GM19238 (cell line): ENCODE measurements at regions not wholly inside any gene's neighbourhood (a gene's known extent, or its start where the extent isn't known, plus 50 kb on each side); places are given as distances from the start of the nearest gene placed in this dataset.
"Not testable (repeated sequence)": the region's sequence is repeated elsewhere in the genome, so short reads cannot be mapped to it uniquely, and the experiment has no call there.

ENCODE experiments used
- DNase-seq: peaks from one replicate; pipeline ENCODE4 v3.0.0; 2011; ENCODE audit warnings: low spot score; ENCODE audit not compliant: insufficient read length

DNA sequence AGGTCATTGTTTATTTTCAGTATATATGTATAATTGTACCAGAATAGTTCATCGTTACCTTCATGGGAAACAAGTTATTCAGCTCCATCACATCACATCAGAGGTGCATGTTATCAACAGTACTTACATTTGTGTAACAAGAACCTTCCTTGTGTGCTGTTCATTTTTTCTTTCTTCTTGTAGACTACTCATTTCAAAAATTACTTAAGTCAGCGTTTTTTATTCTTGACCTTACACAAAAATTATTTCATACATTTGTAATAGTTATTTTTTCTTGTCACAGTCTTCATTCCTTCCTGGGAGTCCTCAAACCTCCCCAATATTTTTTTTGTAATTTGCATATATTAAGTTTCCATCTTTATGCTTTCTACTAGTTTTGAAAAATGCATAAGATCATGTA is 725.7 kb upstream of the ADGRB3 start:
- DNase-seq, result no peak

DNA sequence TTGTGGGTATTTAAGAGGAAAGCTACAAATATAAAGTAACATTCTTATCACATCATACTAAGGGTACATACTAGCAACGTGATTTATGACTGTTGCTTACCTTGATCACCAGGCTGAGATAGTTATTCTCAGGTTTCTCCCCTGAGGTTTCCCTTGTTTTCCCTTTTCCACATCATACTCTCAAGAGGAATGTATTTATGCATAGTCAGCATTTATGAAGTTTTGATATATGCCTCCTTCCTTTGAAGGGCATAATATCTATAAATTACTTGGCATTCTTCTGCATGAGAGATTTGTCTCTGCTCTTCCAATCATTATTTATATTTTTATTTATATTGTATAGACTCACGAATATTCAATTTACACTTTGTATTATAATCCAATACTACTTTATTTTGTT is 726.7 kb upstream of the ADGRB3 start:
- no peak for DNase-seq

DNA sequence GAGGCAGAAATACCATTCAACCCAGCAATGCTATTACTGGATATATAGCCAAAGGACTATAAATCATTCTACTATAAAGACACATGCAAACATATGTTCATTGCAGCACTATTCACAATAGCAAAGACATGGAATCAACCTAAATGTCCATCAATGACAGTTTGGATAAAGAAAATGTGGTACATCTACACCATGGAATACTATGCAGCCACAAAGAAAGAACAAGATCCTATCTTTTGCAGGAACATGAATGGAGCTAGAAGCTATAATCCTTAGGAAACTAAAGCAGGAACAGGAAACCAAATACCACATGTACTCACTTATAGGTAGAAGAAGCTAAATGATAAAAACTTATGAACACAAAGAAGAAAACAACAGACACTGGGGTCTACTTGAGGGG is 730.3 kb upstream of the ADGRB3 start:
- not testable (repeated sequence) for DNase-seq

DNA sequence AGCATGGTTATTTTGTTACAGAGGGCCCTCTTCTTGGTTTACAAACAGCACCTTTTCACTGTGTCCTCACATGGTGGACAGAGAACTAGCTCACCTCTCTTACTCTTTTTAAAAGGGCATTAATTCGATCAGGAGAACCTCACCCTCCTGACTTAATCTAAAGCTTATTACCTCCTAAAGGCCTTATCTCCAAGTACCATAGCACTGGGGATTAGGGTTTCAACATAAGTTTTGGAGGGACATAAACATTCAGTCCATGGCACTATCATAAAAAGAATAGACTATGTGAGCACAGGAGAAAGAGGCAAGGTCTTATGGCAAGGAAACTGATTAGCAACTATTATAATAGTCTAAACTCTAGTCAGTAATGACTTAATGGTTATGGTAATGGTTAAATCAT is 736.2 kb upstream of the ADGRB3 start:
- DNase-seq, result no peak

DNA sequence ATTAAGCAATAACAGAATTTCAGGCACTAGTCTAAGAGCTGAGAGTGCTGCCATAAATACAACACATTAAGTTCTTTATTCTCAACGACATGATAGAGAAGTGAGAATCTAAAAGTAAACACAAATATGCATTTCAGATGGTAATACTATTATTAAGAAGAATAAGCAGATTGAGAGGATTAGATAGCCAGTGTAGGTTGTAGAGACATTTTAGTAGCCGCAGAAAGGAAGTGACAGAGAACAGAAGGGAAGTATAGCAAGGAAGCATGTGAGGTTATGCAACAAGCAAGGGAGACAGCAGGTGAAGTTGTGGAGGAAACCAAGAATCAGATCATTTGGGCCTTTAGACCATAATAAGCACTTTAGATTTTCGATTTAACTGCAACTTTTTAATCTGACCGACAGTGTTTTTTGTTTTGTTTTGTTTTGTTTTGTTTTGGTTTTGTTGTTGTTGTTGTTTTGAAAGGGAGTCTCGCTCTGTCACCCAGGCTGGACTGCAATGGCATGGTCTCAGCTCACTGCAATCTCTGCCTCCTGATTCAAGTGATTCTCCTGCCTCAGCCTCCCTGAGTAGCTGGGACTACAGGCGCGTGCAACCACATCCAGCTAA is 737.0 kb upstream of the ADGRB3 start:
- no peak for DNase-seq

DNA sequence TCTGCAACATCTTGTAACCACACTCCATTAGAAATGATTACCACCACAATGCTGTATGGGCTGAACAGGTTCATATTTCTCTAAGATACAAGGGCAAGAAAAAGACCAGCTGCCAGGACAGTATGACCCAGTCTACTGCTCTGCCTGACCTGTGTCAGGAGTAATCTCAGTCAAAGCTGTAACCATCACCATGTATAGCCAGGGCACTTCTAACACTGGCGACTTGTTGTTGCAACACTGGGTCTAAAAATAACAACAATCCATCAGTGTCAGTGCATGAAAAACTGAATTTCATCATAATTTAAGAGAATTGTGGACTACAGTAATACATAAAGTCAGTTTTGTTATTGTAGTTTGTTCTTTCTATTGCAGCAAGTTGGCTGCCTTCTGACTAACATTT is 738.6 kb upstream of the ADGRB3 start:
- DNase-seq, result no peak

DNA sequence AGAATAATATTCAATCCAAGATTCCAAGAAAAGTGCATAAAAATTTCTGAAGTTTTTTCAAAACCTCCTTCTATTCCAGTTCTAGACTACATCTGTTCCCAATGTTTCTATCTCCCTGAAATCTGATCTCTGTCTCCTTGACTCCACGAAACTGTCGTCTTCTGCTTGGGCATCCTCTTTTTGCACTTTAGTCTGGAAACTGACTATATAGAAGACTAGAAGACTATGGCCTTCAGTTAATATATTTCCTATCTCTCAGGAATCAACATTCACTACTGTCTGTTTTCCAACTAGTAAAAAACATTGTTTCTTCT is 745.4 kb upstream of the ADGRB3 start:
- DNase-seq, result no peak

DNA sequence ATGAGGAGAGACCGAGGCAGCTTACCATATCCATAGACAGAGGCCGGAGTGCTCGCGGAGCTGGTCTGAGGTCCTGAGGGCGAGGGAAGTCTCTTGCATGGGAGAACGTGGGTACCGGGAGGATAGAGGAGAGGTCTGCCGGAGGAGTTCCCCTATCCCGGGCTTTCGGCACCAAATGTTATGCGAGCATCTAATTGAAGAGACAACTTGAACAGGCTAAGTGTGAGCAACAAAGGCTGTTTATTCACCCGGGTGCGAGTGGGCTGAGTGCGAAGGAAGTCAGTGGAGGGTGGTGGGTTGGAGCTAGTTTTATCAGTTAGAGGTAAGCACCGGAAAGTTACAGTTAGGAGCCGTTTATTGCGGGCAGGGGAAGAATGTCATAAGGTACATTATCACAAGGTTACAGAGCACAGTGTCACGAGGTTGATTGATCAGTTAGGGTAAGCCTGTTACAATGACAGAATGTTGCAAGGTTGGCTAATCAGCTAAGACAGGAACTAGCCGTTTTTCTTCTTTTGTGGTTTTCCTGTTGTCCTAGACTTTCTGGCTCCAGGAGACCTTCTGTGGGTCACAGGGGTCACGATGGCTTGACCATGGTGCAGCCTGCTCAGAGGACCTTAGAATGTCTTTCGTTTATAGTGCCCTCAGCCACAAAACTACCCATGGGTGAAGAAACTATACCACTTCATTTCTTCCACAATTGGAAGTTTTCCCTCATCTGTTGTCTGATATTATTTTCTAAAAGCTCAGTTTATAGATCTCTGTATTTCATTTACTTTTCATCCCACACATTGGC is 746.0 kb upstream of the ADGRB3 start:
- DNase-seq, result no peak

DNA sequence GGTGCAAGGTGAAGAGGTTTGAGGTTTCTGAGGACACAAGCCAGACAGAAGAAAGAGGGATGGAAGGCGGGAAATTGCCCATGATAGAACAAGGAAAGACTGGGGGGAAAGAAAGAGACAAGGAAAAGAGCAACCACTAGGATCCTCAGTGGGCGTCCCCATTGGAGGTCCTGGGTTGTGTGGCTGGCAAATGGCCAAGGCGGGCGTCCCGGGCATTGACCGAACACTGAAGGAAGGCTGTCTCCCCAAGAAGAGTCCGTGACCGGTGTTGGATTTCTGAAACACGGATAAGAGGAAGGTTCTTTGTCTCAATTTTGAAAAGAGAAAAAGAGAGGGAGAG is 746.6 kb upstream of the ADGRB3 start:
- DNase-seq, result no peak

DNA sequence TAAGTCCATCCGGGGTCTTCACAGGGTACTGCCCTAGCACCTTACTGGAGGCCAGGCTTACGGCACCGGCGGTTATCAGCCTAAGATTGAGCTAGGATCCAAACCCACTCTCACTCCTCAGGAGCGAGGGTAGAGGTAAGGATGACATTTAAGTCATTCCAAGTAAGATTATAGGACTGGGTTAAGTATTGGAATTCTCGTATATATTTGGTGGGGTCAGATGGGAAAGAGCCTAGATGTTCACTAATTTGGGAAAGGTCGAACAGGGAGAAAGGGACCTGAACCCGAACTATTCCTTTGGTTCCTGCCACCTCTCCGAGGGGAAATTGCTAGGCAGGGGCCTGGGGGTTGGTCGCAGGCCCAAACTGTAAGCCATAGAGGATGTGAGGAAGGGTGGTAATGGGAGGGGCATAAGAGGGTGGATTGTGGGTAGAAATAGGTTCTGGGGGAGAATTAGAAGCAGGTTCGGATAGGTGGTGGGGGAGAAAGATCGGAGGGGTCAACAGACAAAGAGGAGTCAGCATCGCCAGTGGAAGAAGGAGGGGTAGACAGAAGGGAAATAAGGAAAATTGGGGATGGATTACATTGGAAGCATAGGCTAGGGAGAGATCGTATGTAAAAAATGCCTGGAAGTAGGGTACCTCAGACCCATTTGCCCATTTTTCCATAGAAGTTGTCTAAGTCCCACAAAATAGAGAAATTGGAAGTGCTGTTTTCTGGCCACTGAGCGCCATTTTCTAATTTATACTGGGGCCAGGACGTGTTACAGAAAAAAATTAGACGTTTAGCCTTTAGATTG is 747.1 kb upstream of the ADGRB3 start:
- no peak for DNase-seq

DNA sequence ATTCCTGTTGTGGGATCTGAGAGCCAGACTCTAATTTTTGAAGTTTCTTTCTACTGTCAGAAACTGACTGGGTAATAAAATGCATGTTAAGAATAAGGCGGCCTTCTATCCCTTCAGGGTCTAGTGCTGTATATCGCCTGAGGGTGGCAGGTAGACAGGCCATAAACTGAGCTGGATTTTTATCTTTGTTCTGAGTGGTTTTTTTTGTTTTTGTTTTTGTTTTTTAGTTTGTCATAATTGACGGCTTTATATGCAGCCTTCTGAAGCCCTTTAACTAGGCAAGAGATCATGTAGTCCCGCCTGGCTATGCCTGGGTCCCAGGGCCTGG is 747.7 kb upstream of the ADGRB3 start:
- no peak for DNase-seq

DNA sequence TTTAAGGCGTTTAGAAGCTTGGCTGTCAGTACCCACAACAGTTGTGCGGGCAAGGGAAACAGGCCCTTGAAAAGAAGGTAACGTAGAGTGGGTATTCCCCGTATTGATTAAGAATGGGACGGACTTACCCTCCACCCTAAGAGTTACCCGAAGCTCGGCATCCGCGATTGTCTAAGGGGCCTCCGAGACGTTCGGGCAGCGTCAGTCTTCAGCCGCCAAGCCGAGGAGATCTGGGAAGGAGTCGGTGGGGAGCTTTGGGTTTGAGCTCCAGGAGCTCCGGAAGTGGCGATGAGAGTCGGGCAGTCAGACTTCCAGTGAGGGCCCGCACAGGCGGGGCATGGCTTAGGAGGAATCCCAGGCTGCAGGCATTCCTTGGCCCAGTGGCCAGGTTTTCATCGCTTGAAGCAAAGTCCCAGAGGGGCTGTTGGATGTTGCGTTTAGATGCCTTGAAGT is 748.2 kb upstream of the ADGRB3 start:
- no peak for DNase-seq

DNA sequence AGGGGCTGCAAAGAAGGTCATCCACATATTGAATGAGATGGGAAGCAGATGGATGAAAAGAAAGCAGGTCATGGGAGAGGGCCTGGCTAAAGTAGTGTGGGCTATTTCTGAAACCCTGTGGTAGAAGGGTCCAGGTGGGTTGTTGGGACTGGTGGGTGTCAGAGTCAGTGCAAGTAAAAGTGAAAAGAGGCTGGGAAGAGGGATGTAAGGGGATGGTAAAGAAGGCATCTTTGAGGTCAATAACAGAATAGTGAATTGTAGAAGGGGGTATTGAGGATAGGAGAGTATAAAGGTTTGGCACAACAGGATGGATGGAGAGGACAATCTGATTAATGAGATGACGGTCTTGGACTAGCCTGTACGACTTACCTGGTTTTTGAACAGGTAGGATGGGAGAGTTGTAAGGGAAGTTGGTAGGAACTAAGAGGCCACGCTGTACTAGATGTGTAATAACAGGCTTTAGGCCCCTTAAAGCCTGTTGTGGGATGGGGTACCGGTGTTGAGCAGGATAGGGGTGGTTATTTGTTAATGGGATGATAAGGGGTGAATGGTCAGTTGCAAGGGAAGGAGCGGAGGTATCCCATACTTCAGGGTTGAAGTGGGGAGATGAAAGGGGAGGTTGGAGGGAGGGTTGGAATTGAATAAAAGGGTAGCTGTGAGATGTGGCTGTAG is 748.9 kb upstream of the ADGRB3 start:
- no peak for DNase-seq

DNA sequence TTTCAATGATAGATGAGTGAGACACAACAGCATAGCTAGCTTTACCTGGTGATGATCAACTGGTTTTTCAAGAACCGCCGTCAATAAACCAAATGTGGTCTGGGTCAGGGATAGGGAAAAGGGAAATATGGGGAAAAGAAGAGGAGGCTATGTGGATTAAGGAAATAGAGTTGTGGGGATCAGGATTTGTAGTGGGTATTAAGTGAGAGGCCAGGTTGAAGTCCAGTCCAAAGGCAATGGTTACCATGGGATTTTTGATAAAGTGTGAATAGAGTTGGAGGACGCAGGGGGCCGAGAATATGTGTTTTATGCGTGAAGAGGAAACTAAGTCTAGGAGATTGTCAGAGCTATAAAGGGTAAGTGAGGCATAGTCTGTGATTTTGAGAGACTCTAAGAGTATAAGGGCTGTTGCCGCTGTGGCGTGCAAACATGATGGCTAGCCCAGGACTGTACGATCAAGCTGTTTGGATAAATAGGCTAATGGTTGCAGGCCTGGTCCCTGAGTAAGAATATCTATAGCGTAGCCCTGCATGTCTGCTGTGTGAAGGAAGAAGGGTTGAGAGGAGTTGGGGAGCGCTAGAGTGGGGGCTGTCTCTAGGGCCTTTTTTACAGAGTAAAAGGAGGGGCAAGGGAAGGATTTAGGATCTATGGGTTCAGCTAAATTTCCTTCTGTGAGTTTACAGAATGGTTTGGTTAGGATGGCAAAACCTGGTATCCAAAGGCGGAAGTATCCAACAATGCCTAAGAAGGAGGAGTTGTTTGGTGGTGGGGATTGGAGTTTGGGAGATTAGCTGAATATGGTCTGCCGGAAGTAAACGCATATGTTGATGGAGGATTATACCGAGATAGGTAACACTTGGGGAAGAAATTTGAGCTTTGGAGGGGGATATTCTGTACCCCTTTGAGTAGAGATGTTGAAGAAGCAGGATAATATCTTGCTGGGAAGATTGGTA is 749.7 kb upstream of the ADGRB3 start:
- no peak for DNase-seq

DNA sequence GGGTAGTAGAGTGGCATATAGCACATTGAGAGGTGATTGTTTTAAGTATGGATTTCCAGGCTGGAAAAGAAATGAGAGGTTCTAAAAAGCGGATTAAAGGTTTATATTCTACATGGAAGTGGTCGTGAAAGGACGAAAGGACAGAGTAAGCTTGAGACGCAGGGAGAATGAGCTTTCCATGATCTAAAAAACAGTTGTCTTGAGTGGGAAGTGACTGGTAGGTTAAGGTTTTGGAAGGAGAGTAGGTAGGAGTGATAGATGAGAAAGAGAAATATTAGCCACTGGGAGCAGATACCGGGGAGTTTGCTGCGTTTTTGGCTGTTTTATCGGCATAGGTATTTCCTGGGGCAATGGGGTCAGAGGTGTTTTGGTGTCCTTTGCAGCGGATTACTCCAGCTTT is 750.6 kb upstream of the ADGRB3 start:
- no peak for DNase-seq

DNA sequence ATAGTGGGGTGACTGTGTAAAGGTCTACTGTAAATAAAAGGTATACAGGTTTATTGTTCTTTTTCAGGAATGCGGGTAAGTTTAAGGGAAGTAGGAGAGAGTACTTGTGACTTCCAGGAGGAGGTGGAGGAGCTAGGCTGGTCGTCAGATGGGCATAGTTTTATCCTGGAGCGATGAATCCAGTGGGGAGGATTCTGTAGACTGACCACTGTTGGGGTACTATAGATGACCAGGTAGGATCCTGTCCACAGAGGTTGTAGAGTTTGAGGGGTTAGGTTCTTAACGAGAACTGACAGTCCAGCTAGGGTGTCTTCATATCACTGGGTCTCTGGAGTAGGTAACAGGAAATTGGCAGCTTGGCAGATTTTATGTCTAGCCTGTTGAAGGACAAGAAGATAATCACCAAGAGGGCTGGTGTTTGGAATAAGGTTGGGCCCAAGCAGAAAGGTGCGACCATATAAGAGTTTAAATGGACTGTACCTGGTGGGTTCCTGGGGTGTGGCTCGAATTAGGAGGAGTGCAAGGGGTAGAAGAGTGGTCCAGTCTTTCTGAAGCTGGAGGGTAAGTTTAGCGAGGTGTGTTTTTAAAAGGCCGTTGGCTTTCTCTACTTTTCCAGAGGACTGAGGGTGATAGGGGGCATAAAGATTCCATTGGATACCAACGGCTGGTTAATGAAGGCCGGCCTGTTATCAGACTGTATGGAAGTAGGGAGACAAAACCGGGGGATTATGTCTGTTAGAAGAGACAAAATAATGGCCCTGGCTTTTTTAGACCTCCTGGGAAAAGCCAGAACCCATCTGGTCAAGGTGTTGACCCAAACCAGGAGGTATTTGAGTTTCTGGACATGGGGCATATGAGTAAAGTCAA is 751.3 kb upstream of the ADGRB3 start:
- DNase-seq, result no peak

DNA sequence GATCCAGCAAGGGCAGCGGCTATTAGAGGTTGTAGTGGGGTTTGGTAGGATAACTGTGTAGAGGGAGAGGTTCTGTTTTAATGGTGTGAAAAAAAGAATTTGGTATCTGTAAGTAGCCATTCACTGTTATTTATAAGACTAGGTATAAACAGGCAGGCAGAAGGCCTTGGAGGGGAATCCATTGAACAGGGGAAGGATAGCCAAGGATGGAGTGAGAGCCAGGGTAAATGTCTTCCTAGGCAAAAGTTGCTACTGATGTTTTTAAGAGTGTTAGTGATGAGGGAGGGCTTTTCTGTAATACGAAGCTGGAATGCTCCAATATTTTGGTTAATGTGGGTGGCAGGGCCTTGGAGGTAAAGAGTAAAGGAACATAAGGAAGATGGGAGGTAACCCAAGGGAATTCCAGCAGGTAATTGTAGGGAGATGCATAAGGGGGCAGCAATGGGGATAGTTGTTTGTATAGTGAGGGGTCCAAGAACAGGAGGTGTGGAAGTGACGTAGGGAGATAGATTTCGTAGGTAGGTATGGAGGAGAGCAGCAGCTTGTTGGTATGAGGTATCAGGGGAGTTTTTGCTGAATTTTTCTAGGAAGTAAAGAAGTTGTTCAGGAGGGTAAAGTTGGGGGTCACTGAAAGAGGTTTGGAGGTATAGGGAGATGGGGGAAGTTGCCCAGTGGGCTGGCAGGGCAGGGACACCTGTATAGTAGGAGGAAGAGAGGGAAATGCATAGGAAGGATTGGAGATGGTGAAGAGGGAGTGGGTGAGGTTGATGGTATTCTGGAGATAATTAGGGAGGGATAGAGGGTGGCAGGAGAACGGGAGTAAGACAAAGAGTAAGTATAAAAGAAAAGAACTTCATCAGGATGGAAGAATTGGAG is 752.4 kb upstream of the ADGRB3 start:
- DNase-seq, result no peak

DNA sequence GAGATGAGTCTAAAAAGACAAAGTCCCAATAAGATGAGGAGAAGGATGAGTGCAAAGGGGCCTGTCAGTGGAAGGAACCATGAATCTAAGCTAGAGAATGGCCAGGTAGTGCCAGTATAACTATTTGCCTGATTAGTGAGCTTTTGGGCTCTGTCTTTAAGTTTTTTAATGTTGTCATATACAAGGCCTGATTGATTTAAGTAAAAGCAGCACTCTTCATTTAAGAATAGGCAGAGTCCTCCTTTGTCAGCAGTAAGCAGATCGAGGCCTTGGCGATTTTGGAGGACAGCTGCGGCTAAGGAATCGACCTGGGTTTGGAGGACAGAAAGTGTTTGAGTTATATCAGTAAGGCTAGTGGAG is 753.4 kb upstream of the ADGRB3 start:
- DNase-seq, result no peak
